Activated naive CD8-positive, alpha-beta T cell treated with anti-CD3 and anti-CD28 coated beads for 36 hours (primary cell): ENCODE measurements at regions not wholly inside any gene's neighbourhood (a gene's known extent, or its start where the extent isn't known, plus 50 kb on each side); places are given as distances from the start of the nearest gene placed in this dataset.

ENCODE experiments used
- DNase-seq: peaks from one replicate; pipeline ENCODE4 v3.0.0; 2021
- H3K27ac Mint-ChIP-seq: one replicate; pipeline ENCODE4 v1.8.0; 2022; ENCODE audit warnings: mild to moderate bottlenecking, moderate library complexity, mixed read lengths
- H3K27me3 Mint-ChIP-seq: one replicate; pipeline ENCODE4 v1.8.0; 2022; ENCODE audit warnings: mild to moderate bottlenecking, mixed read lengths
- H3K36me3 Mint-ChIP-seq: one replicate; pipeline ENCODE4 v1.8.0; 2021; ENCODE audit warnings: mild to moderate bottlenecking, mixed read lengths
- H3K4me1 Mint-ChIP-seq: one replicate; pipeline ENCODE4 v1.8.0; 2021; ENCODE audit warnings: mixed read lengths
- H3K4me3 Mint-ChIP-seq: one replicate; pipeline ENCODE4 v1.8.0; 2022; ENCODE audit warnings: mild to moderate bottlenecking, moderate library complexity, mixed read lengths
- H3K9me3 Mint-ChIP-seq: one replicate; pipeline ENCODE4 v1.8.0; 2022; ENCODE audit warnings: mixed read lengths

GRCh38 chr1:25140073-25140797, 92.1 kb downstream of the SYF2 start:
- no peaks in the 10 kb centered on the region for H3K36me3 Mint-ChIP-seq
- no peaks in the 10 kb centered on the region for H3K4me1 Mint-ChIP-seq
- H3K9me3 Mint-ChIP-seq: no peaks in the 10 kb centered on the region
- H3K27me3 Mint-ChIP-seq: peaks cover 28% of the 10 kb centered on the region
- H3K27ac Mint-ChIP-seq: no peak overlapping the region
- DNase-seq: no peak
- H3K4me3 Mint-ChIP-seq: no peak overlapping the region

DNA sequence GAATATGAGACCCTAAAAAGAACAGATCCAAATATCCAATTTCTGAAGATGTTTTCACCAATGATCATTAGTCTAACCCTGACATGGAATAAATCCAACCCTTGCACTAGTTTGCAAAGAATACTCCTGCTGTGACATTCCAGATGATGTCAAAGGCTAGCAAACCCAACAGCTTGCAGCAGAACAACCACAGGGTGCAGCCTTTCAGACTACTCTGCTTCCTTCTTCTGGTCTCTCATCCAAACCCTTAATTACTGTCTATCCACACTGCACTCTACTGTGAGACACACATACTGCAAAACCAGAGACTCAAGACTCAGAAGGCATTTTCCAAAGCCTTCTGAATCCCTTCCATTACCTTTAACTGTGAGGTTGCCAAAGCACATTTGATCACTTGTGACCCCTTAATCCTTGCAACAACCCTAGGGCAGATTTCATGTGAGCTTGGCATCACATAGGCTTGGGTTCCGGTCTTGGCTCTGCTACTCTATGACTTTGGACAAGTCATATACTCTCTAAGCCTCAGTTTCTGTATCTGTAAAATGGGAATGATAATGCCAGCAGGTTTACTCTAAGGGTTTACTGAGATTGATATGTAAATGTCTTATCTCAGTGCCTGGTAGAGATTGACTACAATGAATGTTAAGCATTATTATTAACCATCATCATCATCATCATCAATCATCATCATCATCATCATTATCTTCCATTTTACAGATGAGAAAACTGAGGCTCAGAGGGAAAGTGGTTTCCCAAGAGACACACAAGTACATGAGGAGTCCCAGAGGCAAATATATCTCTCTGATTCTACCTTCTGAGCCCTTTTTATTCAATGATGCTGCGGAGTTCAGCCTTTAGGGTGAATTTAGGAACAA, 94.5 kb downstream of the SYF2 start:
- no peak for DNase-seq
- Mint-ChIP-seq H3K9me3 (peaks cover 1% of the 10 kb centered on the region), H3K27me3 (peaks cover 28% of the 10 kb centered on the region), H3K4me3 (no peak overlapping the region), H3K4me1 (no peaks in the 10 kb centered on the region), H3K27ac (no peak overlapping the region), H3K36me3 (no peaks in the 10 kb centered on the region)

GRCh38 chr1:25137106-25137505, 95.2 kb downstream of the SYF2 start:
- H3K27ac Mint-ChIP-seq: no peak overlapping the region
- no peak overlapping the region for H3K4me3 Mint-ChIP-seq
- H3K9me3 Mint-ChIP-seq: peaks cover 1% of the 10 kb centered on the region
- no peak for DNase-seq
- H3K27me3 Mint-ChIP-seq: peaks cover 28% of the 10 kb centered on the region
- no peaks in the 10 kb centered on the region for H3K36me3 Mint-ChIP-seq
- no peaks in the 10 kb centered on the region for H3K4me1 Mint-ChIP-seq

GRCh38 chr1:25135909-25136308, 96.4 kb downstream of the SYF2 start:
- peaks cover 25% of the 10 kb centered on the region for H3K27me3 Mint-ChIP-seq
- DNase-seq: no peak
- no peak overlapping the region for H3K4me3 Mint-ChIP-seq
- H3K27ac Mint-ChIP-seq: no peak overlapping the region
- H3K9me3 Mint-ChIP-seq: peaks cover 1% of the 10 kb centered on the region
- no peaks in the 10 kb centered on the region for H3K36me3 Mint-ChIP-seq
- no peaks in the 10 kb centered on the region for H3K4me1 Mint-ChIP-seq

DNA sequence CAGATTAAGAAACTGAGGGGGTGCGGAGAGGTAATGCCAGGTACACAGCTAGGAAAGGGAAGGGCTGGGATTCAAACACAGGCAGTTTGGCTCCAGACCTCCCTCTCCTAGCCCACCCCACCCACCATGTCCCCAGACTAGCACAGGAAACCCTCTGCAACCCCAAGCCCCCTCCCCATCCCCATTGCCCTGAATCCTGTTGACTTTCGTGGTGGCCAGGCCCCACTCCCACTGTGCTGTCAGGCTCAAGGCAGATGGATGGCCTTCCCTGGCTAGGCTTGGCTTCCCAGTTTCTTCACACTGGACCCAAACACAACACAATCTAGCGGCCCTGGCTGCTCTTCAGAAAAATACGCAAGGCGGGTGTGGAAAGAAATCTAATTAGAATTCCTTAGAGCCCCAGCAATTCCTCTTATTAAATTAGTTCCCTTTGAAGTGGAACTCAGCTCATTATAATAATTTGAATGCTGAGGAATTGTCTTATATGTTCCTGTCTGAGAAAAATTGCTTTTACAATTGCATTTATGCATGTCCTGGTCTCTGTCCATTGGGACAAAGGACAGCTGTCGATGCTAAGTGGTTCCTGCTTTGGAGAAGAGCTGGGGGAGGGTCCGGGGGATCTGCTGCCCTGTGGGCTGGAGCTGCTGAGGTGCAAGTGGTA, 97.4 kb downstream of the SYF2 start:
- H3K9me3 Mint-ChIP-seq: peaks cover 1% of the 10 kb centered on the region
- H3K27ac Mint-ChIP-seq: no peak overlapping the region
- H3K4me3 Mint-ChIP-seq: no peak overlapping the region
- no peaks in the 10 kb centered on the region for H3K4me1 Mint-ChIP-seq
- H3K36me3 Mint-ChIP-seq: no peaks in the 10 kb centered on the region
- DNase-seq: no peak
- H3K27me3 Mint-ChIP-seq: peaks cover 21% of the 10 kb centered on the region

DNA sequence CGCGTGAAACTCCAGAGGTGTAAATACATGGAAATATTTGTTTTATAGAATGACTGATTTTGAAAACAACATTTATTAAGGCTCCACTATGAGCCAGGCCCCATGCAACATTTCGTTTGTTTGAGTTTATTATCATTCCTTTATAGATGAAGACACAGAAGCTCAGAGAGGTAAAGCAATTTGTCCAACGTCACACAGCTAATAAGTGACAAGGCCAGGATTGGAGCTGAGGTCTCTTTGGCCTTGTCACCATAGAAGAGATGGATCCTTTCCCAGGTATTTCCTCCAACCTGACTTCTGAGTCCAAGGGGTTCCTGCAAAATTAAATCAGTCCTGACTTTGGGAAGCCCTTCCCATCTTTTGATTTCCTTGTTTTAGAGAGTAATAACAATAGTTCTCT, 98.0 kb downstream of the SYF2 start:
- no peaks in the 10 kb centered on the region for H3K4me1 Mint-ChIP-seq
- peaks cover 15% of the 10 kb centered on the region for H3K27me3 Mint-ChIP-seq
- peaks cover 1% of the 10 kb centered on the region for H3K9me3 Mint-ChIP-seq
- H3K36me3 Mint-ChIP-seq: no peaks in the 10 kb centered on the region
- no peak for DNase-seq
- H3K4me3 Mint-ChIP-seq: no peak overlapping the region
- no peak overlapping the region for H3K27ac Mint-ChIP-seq

DNA sequence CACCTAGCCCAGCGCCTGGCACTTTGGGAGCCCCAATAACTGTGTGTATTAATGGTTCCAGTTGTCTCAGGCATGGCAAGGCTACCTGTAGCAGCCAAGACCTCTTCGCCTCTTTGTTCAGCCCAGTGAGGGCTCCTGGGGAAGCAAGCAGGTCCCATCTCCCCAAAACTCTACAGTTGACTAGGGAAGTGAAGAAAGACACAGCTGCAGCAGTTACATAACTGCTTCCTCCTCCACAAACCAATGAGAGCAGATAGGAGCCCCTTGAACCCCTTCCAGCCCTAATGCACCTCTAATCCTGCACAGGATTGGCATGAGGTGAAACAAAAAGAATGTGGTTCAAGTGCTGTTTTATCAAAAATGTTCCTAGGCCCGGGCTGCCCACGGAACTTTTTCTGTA, 100.5 kb downstream of the SYF2 start:
- no peak for DNase-seq
- Mint-ChIP-seq H3K4me1 (peaks cover 8% of the 10 kb centered on the region), H3K27me3 (peaks cover 3% of the 10 kb centered on the region), H3K4me3 (no peak overlapping the region), H3K36me3 (no peaks in the 10 kb centered on the region), H3K27ac (no peak overlapping the region), H3K9me3 (peaks cover 1% of the 10 kb centered on the region)

DNA sequence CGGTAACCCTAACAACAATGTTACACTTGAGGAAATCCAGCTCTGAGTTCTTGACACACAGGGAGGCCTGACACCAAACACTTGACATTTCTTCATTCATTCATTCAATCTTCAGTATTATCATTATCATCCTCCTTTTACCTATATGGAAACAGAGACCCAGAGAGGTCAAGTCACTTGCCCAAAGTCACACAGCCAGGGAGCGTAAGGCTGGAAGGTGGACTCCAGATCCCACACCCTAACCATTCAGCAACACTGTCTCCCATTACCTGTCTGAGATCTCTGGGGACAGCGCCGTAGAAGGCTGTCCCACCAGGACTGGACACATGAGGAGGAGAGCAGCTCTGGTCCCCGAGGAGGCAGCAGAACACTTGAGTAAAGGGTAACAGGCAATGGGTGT, 101.4 kb downstream of the SYF2 start:
- H3K36me3 Mint-ChIP-seq: no peaks in the 10 kb centered on the region
- peaks cover 1% of the 10 kb centered on the region for H3K9me3 Mint-ChIP-seq
- no peak overlapping the region for H3K4me3 Mint-ChIP-seq
- H3K27ac Mint-ChIP-seq: no peak overlapping the region
- peaks cover 8% of the 10 kb centered on the region for H3K4me1 Mint-ChIP-seq
- H3K27me3 Mint-ChIP-seq: no peaks in the 10 kb centered on the region
- DNase-seq: no peak

DNA sequence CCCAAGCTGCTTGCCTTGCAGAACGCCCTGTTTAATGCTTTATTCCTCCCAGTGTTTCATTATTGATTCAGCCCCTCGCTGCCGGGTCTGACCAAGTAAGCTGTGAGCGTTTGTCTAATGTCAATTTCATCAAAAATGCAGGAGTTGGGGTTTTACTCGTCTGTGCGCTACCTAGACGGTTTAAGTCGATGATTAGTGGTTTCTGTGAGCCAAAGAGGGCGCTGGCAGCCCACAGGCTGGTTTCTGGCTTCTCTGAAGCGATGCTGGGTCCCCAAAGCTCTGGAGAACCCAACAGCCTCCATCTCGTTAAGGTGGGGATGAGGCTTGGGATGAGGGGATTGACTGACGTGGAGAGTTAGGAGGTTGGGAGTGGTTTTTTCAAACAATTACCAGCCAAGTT, 102.9 kb downstream of the SYF2 start:
- Mint-ChIP-seq H3K9me3 (peaks cover 1% of the 10 kb centered on the region), H3K4me1 (peaks cover 8% of the 10 kb centered on the region), H3K4me3 (no peak overlapping the region), H3K27ac (no peak overlapping the region), H3K36me3 (no peaks in the 10 kb centered on the region), H3K27me3 (no peaks in the 10 kb centered on the region)
- no peak for DNase-seq

- H3K27me3 Mint-ChIP-seq: no peaks in the 10 kb centered on the region
- peaks cover 1% of the 10 kb centered on the region for H3K9me3 Mint-ChIP-seq
- no peak overlapping the region for H3K27ac Mint-ChIP-seq
- peaks cover 8% of the 10 kb centered on the region for H3K4me1 Mint-ChIP-seq
- no peak for DNase-seq
- H3K4me3 Mint-ChIP-seq: no peak overlapping the region
- no peaks in the 10 kb centered on the region for H3K36me3 Mint-ChIP-seq
These were observed 104.1 kb downstream of the SYF2 start for GRCh38 chr1:25128121-25128621.

- Mint-ChIP-seq H3K9me3 (no peaks in the 10 kb centered on the region), H3K4me3 (no peak overlapping the region), H3K27me3 (no peaks in the 10 kb centered on the region), H3K36me3 (no peaks in the 10 kb centered on the region), H3K27ac (no peak overlapping the region), H3K4me1 (peaks cover 9% of the 10 kb centered on the region)
- no peak for DNase-seq
These were observed 105.7 kb downstream of the SYF2 start for GRCh38 chr1:25126562-25126961.

DNA sequence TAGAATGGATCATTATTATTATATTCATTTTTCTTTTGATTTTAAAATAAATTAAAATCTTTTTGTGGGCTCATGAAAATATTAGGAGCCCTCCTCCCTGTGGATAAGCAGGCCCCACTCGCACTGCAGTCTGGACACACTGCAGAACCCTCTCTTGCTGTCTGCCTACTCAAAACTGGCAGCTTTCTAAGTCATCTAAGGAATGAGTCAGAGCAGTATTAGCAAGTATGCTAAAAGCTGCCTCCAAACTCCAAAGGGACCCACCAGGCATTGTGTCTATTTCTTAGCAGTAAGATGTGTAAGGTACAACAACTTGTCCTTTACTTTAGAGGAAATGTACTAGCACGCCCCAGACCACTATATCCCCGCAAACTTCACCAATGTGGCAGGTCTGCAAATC, 108.8 kb downstream of the SYF2 start:
- Mint-ChIP-seq H3K27ac (no peak overlapping the region), H3K36me3 (no peaks in the 10 kb centered on the region), H3K4me3 (no peak overlapping the region), H3K9me3 (peaks cover 1% of the 10 kb centered on the region), H3K4me1 (peaks cover 31% of the 10 kb centered on the region), H3K27me3 (no peaks in the 10 kb centered on the region)
- no peak for DNase-seq

- Mint-ChIP-seq H3K27me3 (no peaks in the 10 kb centered on the region), H3K36me3 (no peaks in the 10 kb centered on the region)
These were observed 109.6 kb downstream of the SYF2 start for GRCh38 chr1:25122747-25123146.

GRCh38 chr1:25120281-25120680, 112.0 kb downstream of the SYF2 start:
- Mint-ChIP-seq H3K27ac (peak overlapping the region; percentile 78), H3K27me3 (no peaks in the 10 kb centered on the region), H3K4me3 (peak overlapping the region; percentile 34), H3K4me1 (peaks cover 43% of the 10 kb centered on the region), H3K36me3 (peaks cover 2% of the 10 kb centered on the region), H3K9me3 (peaks cover 1% of the 10 kb centered on the region)
- no peak for DNase-seq

More at GRCh38 chr1:25122747-25123146, 109.6 kb downstream of the SYF2 start:
- DNase-seq: no peak
- no peak overlapping the region for H3K27ac Mint-ChIP-seq
- peaks cover 1% of the 10 kb centered on the region for H3K9me3 Mint-ChIP-seq
- peaks cover 29% of the 10 kb centered on the region for H3K4me1 Mint-ChIP-seq
- no peak overlapping the region for H3K4me3 Mint-ChIP-seq

- H3K9me3 Mint-ChIP-seq: peaks cover 1% of the 10 kb centered on the region
- no peaks in the 10 kb centered on the region for H3K27me3 Mint-ChIP-seq
- DNase-seq: no peak
- peaks cover 49% of the 10 kb centered on the region for H3K4me1 Mint-ChIP-seq
- peaks cover 2% of the 10 kb centered on the region for H3K36me3 Mint-ChIP-seq
- no peak overlapping the region for H3K4me3 Mint-ChIP-seq
- peak overlapping the region; percentile 79 for H3K27ac Mint-ChIP-seq
These were observed 113.8 kb downstream of the SYF2 start for GRCh38 chr1:25118546-25118945.
